Sciatic nerve (tissue), 2 donors: ENCODE measurements at regions not wholly inside any gene's neighbourhood (a gene's known extent, or its start where the extent isn't known, plus 50 kb on each side); places are given as distances from the start of the nearest gene placed in this dataset.
A peak's percentile ranks its signal among the peaks of the same experiment; 100 is the strongest.

Experiments used
- ATAC-seq: fragments of 200-7000 bp; cut with Tn5 transposase; one replicate; pipeline ENCODE4 v1.9.1; 2020; ENCODE audit warnings: mild to moderate bottlenecking, moderate library complexity
- DNase-seq: peaks from one replicate; pipeline ENCODE4 v3.0.0-alpha.2; 2020; ENCODE audit warnings: low spot score
- intact Hi-C: fragments of 100-400 bp; cut with DNase I; formaldehyde crosslinking; loops from one replicate; pipeline ENCODE4 v1.14.2; 2022
- donor health status: DM: no; HTN: no; CAD: no.
- donor health status: DM: no; HTN: no; CAD: no.

DNA sequence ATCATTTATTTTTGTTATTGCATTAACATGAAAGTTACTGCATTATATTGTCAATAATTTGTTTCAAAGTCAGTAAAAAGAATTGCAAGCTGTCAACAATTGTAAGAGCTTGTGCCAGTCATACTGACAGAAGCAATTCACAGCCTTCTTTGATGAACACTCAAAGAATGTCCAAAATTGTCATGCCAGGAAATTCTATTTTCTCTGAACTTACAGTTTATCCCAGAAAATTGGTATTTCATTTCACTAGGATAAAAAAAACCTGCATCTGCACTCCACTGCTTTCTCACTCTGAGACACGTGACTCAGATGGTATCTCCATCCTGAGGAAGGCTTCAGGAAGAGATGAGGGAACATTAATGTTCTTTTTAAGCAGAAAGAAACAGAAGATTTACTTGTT is 332.6 kb upstream of the CCDC54 start:
- ATAC-seq = no peak
- DNase-seq = no peak
- intact Hi-C loops = no loop called here

DNA sequence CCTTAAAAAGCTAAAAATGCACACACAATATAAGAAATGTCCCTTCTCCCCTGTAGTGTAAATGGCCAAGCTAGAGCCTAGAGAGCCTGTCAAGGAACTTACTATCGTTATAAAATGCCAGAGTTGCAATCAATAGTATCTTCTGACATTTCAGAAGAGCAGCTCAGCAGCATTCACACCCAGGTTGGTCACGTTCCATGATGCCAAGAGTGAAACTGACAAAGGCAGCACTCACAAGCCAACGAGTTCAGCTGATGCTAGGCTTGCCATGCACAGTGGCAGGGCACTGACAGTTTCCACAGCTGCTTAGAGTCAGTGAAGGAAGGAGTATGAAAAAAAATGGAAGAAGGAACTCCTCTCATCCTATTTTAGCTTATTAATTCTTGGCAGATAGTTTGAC is 331.4 kb upstream of the CCDC54 start:
- intact Hi-C loops = no loop called here
- DNase-seq = no peak
- ATAC-seq = no peak

DNA sequence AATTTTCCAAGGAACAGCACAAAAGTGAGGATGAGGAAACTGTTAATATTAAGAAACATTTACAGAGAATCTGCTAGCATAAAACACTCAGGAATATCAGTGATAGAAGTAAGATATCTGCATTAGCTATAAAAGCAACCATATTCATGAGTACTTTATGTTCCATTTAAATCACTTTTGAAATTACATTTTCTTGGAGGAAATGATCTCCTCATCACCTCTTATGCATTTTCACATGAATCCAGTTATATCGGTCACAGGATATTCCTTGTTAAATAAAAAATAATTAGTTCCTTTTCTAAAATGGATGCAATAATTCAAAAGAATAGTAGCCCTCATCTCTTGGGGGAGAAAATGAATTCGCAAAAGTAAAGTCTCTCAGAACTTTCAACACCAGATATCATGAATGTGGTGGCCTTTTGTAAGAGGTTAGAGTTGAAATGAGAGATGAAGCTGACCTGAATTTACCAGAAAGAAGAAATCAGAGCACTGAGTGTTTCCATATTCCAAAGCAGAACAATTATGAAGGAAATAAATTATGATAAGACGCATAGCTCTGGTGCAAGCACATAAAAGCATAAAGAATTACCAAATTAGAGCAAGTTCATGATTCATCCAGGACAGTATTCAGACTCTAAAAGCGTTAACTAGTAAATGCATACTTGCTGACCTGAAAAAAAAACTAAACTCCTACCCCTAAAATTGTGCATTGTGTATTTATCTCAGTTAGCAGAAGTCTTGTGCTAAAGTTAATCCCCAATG is 321.9 kb upstream of the CCDC54 start:
- DNase-seq (no peak), ATAC-seq (no peak)
- intact Hi-C loops = no loop called here

DNA sequence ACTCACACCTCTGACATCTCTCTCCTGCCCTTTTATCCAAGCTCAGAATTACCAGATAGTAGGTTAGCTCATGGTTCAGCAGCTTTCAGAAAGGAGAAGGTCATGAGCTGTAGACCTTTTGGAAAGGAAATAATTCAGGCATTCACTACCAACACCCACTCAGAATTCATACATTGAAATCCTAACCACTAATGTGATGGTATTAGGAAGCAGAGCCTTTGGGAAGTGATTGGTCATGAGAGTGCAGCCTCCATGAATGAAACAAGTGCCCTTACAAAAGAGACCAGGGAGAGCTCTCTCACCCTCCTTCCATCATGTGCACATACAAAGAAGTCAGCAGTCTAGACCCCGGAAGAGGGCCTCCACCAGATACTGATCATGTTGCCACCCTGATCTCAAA is 315.8 kb upstream of the CCDC54 start:
- DNase-seq (no peak), ATAC-seq (no peak)
- intact Hi-C loops = no loop called here

DNA sequence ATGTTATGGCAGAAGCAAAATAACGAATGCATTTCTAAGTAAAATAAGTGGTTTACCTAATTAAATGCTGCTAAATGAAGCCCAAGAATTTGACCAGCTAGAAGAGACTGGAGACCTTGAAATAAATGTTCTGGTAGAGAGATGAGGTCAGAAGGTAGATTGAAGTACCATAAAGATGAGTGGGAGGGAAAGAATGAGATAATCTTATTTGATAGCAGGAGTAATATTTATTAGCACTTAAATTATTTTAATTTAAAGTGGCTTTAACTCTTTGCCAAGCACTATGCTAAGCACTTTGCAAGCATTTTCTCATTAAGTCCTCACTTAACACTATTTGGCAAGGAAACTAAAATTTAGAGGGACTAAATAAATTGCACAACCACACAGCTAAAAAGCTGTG is 314.9 kb upstream of the CCDC54 start:
- intact Hi-C loops = no loop called here
- DNase-seq = no peak
- ATAC-seq = no peak

GRCh38 chr3:107062787-107063186 is 314.5 kb upstream of the CCDC54 start:
- DNase-seq = no peak
- intact Hi-C loops = no loop called here
- no peak for ATAC-seq

DNA sequence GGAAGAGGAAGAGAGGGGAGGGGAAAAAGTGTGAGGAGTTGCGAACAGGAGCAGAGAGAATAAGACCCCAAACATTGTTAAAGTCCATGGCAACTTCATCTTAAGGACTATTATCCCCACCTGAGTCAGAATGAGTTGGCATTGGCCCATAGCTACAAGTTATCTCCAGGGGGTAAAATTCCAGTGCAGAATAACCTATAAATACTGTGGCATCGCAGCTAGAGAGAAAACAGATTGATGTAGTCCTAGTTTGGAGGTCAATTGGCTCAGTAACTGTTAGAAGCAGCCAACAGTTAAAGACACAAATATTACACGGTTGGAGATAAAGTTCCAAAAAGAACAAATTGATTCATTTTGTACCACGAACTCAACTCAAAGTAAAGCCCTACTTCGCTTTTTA is 313.9 kb upstream of the CCDC54 start:
- ATAC-seq (peak; percentile 36), DNase-seq (no peak)
- intact Hi-C loops = no loop called here

DNA sequence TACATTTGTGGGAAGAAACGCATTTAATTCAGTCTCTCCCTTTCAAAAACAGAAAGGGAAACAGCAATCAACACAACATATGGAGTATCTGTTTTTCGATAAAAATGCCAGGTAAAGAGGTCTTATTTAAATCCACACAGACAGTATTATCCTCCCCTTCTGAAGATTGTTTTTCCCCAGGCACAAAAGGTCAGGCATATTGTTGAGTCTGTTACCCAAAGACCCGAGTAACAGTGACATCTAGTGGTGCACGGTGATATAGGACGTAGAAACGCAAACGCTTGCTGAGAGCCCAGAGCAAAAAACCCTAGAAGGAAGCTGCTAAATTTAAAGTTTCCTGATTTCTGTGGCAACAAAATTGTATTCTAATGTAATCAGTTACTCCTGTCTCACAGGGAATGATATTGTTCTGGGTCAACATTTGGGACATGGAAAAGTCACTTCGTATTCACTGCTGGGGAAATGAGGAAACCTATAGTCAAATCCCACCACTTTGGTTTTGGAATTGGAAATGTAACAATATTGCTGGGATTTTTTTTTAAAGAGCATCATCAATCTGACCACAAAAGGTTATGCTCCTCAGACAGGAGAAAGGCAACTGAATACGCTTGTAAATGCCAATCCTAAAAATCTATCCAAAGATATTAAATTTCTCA is 312.7 kb upstream of the CCDC54 start:
- DNase-seq (peak; percentile 77), ATAC-seq (peak; percentile 91)
- intact Hi-C loops = no loop called here

- intact Hi-C loops = no loop called here
- DNase-seq = peak; percentile 65
- peak; percentile 46 for ATAC-seq
These were observed 312.0 kb upstream of the CCDC54 start for GRCh38 chr3:107065094-107065861.

DNA sequence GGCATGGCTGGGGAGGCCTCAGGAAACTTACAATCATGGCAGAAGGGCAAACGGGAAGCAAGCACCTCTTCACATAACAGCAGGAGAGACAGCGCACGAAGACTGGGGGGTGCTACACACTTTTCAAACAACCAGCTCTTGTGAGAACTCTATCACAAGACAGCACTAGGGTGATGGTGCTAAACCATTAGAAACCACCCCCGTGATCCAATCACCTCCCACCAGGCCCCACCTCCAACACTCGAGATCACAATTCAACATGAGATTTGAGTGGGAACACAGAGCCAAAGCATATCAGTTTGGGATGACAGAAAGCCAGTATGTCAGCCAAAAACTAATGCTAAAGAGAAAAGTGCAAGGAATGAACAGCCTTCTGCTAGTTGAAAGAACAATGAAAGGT is 309.8 kb upstream of the CCDC54 start:
- DNase-seq (no peak), ATAC-seq (no peak)
- intact Hi-C loops = no loop called here

GRCh38 chr3:107068980-107069379 is 308.3 kb upstream of the CCDC54 start:
- DNase-seq = no peak
- intact Hi-C loops = no loop called here
- peak; percentile 49 for ATAC-seq

DNA sequence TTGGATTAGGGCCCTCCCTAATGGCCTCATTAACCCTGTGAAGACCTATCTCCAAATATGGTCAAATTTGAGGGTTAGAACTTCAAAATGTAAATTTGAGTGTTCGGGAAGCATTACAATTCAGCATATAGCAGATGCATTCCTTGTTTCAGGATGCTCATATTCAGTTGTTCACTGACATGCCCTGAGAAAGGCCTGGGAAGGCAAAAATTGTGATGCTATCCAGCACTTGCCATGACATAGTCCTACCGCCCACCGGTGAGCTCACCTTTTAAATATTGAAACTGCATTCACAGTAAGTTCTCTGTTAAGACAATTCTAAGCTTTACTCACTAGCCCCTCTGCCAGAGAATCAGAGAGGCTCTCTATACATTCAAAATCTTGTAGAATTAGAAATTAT is 300.3 kb upstream of the CCDC54 start:
- intact Hi-C loops = no loop called here
- ATAC-seq = no peak

DNA sequence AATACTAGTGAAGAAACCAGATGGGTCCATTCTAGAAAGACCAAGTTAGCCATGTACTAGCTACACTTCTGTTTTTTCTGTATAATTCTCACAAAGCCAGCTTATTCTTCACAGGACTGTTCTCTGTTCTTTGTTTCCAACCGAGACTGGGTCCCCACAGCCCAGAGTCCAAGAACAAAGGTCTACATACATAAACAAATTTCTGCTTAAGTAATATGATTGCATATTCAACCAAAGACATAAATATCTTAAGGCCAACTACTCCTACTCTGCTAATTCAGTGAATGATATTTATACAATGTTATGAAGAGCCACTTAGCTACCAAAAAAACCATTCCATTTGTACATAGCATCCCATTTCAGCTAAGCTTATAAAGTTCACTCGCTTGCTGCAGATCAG is 299.8 kb upstream of the CCDC54 start:
- intact Hi-C loops = no loop called here
- DNase-seq = no peak
- ATAC-seq = no peak

More for the DNA sequence above, 300.3 kb upstream of the CCDC54 start:
- no peak for DNase-seq

GRCh38 chr3:107082527-107082926 is 294.7 kb upstream of the CCDC54 start:
- ATAC-seq (no peak), DNase-seq (no peak)
- intact Hi-C loops = no loop called here

- no peak for DNase-seq
- no peak for ATAC-seq
- intact Hi-C loops = no loop called here
These were observed 292.0 kb upstream of the CCDC54 start for GRCh38 chr3:107085261-107085660.

DNA sequence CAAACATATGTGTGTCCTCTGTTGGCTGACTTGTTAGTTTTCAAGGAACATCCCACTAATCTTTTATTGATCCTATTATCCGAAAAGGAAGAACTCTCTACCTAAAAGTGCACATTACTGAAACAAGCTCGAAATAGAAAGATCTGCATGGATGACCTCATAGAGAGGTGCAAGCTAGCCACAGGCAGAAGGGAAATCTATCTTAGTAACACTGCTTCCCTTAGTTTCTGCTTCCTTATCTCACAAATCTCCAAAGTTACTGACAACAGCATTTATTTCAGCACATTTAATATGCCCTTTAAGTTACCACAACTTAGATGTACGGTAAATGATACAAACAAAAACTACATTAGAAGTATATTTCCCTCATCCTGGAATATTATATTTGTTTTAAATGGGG is 285.1 kb upstream of the CCDC54 start:
- no peak for DNase-seq
- no peak for ATAC-seq
- intact Hi-C loops = no loop called here

DNA sequence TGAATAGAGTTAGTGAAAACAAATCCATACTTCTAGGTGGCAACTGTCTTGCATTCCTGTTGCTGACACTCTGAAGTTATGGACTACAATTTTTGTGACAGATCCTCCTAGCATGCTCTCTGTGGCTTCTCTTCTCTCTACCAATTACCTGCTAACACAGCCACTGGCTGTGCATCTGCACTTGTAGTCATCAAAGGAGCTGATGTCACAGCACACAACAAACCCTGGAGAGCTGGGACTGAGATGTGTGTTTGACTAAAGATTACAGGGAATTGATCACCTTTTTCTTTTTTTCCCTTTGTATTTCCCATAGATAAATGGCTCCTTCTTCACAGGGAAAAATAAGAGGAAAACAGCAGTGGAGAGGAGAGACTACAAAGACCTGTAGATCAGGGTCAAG is 278.4 kb upstream of the CCDC54 start:
- intact Hi-C loops = no loop called here
- DNase-seq = no peak
- no peak for ATAC-seq

GRCh38 chr3:107100137-107100536 is 277.1 kb upstream of the CCDC54 start:
- DNase-seq (no peak), ATAC-seq (no peak)
- intact Hi-C loops = no loop called here

DNA sequence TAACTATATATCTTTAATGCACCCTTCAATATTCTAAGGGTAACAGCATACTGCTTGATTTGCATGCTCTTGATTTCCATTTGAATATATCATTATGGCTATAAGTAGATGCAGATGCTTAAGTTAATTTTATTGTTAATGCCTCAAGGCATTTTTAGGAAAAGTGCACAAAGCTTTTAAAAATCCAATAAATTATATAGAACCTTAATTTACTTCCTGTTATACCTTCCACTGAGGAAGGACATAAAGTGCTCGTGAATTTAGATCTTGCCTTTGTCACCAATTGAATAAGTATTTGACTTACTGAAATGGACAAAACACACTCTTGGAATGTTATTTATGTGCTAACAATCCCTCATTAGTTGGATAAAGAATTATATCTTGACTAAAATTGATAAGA is 276.7 kb upstream of the CCDC54 start:
- intact Hi-C loops = no loop called here
- ATAC-seq = no peak
- DNase-seq = no peak

- no peak for ATAC-seq
- intact Hi-C loops = no loop called here
- no peak for DNase-seq
These were observed 273.5 kb upstream of the CCDC54 start for GRCh38 chr3:107103786-107104185.
